NB4 (cell line): ENCODE measurements at regions not wholly inside any gene's neighbourhood (a gene's known extent, or its start where the extent isn't known, plus 50 kb on each side); places are given as distances from the start of the nearest gene placed in this dataset.

Source experiments
- MYC ChIP-seq: IDR thresholded peaks from 2 replicates; pipeline ENCODE4 v1.6.1; 2011; ENCODE audit warnings: low read depth, low read length
- POLR2A ChIP-seq: IDR thresholded peaks from 2 replicates; pipeline ENCODE4 v1.6.1; 2011; ENCODE audit warnings: mild to moderate bottlenecking; ENCODE audit not compliant: insufficient read length; ENCODE audit errors: extremely low read depth
- TF ChIP-seq, protein P1 (sequence below): IDR thresholded peaks from one replicate; pipeline ENCODE4 v1.5.1; 2012; ENCODE audit warnings: low read depth, low read length
- TF ChIP-seq, protein P2 (sequence below): IDR thresholded peaks from 2 replicates; pipeline ENCODE4 v1.6.1; 2011; ENCODE audit warnings: low read depth, low read length

DNA sequence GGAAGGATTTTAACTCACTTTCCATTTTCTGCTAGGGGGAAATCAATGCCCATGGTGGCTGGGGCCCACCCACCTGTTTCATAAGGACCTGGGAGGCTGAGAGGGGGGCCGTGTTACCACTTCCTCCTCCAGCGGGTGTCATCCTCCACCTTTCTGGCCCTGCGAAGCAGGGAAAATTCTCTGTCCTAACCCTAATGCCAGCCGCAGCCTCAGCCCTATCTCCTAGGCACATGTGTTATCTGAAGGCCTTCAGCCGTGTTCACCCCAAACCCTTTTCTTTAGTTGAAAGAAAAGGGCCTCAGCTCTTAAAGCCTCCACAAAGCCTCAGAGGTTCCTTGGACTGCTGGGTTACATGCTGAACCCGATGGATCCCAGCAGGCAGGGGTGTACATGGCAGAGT lies 55.4 kb upstream of the NECTIN1 start:
- TF ChIP-seq, protein P1, sequence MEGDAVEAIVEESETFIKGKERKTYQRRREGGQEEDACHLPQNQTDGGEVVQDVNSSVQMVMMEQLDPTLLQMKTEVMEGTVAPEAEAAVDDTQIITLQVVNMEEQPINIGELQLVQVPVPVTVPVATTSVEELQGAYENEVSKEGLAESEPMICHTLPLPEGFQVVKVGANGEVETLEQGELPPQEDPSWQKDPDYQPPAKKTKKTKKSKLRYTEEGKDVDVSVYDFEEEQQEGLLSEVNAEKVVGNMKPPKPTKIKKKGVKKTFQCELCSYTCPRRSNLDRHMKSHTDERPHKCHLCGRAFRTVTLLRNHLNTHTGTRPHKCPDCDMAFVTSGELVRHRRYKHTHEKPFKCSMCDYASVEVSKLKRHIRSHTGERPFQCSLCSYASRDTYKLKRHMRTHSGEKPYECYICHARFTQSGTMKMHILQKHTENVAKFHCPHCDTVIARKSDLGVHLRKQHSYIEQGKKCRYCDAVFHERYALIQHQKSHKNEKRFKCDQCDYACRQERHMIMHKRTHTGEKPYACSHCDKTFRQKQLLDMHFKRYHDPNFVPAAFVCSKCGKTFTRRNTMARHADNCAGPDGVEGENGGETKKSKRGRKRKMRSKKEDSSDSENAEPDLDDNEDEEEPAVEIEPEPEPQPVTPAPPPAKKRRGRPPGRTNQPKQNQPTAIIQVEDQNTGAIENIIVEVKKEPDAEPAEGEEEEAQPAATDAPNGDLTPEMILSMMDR: no peak
- TF ChIP-seq POLR2A: no peak
- TF ChIP-seq MYC: no peak
- TF ChIP-seq, protein P2, sequence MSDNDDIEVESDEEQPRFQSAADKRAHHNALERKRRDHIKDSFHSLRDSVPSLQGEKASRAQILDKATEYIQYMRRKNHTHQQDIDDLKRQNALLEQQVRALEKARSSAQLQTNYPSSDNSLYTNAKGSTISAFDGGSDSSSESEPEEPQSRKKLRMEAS: no peak
